Lower lobe of right lung (tissue), 2 donors: ENCODE measurements at regions not wholly inside any gene's neighbourhood (a gene's known extent, or its start where the extent isn't known, plus 50 kb on each side); places are given as distances from the start of the nearest gene placed in this dataset.

Experiments
- ATAC-seq, 2 donors: fragments of 200-7000 bp; cut with Tn5 transposase; one replicate each; pipeline ENCODE4 v1.9.1; 2020 to 2022; ENCODE audit warnings: mild to moderate bottlenecking in 2 of 2, moderate library complexity in 2 of 2
- DNase-seq: peaks from one replicate; pipeline ENCODE4 v3.0.0-alpha.2; 2020
- H3K27ac ChIP-seq: fragments of 200-600 bp; one replicate; pipeline ENCODE4 v1.8.0; 2022
- H3K27me3 ChIP-seq: fragments of 200-600 bp; one replicate; pipeline ENCODE4 v1.8.0; 2022; ENCODE audit warnings: low read depth
- H3K36me3 ChIP-seq: fragments of 200-600 bp; one replicate; pipeline ENCODE4 v1.8.0; 2022; ENCODE audit warnings: mild to moderate bottlenecking
- H3K4me1 ChIP-seq: fragments of 200-600 bp; one replicate; pipeline ENCODE4 v1.8.0; 2022
- H3K4me3 ChIP-seq: fragments of 200-600 bp; one replicate; pipeline ENCODE4 v1.8.0; 2022; ENCODE audit warnings: mild to moderate bottlenecking
- H3K9me3 ChIP-seq: fragments of 200-600 bp; one replicate; pipeline ENCODE4 v1.8.0; 2022
- CTCF ChIP-seq: fragments of 200-600 bp; IDR thresholded peaks from one replicate; pipeline ENCODE4 v1.8.0; 2022; ENCODE audit warnings: antibody characterized with exemption, mild to moderate bottlenecking
- intact Hi-C: fragments of 100-400 bp; cut with DNase I; formaldehyde crosslinking; loops from one replicate; pipeline ENCODE4 v1.11.0; 2022
- donor health status: DM: no; HTN: yes; CAD: no; lungs with severe emphysema.

GRCh38 chr4:96264941-96265463 lies 425.1 kb downstream of the PDHA2 start:
- Histone ChIP-seq H3K9me3 (no peaks in the 10 kb centered on the region), H3K27me3 (no peaks in the 10 kb centered on the region), H3K36me3 (no peaks in the 10 kb centered on the region), H3K4me1 (no peaks in the 10 kb centered on the region), H3K4me3 (no peak overlapping the region), H3K27ac (no peak overlapping the region)
- intact Hi-C loops, result no loop called here
- DNase-seq (no peak), ATAC-seq (no peak)
- TF ChIP-seq CTCF, result no peak

GRCh38 chr4:96293806-96294205 lies 453.9 kb downstream of the PDHA2 start:
- Histone ChIP-seq H3K4me1 (no peaks in the 10 kb centered on the region), H3K27me3 (no peaks in the 10 kb centered on the region), H3K27ac (no peak overlapping the region), H3K4me3 (no peak overlapping the region), H3K36me3 (no peaks in the 10 kb centered on the region), H3K9me3 (no peaks in the 10 kb centered on the region)
- ATAC-seq (no peak), DNase-seq (no peak)
- no peak for TF ChIP-seq CTCF
- intact Hi-C loops, result no loop called here

GRCh38 chr4:96295143-96295741 lies 455.3 kb downstream of the PDHA2 start:
- H3K9me3 ChIP-seq, result no peaks in the 10 kb centered on the region
- H3K4me3 ChIP-seq, result no peak overlapping the region
- H3K4me1 ChIP-seq, result no peaks in the 10 kb centered on the region
- no peak for ATAC-seq
- no peaks in the 10 kb centered on the region for H3K36me3 ChIP-seq
- intact Hi-C loops, result no loop called here
- DNase-seq, result no peak
- no peak for TF ChIP-seq CTCF
- no peaks in the 10 kb centered on the region for H3K27me3 ChIP-seq
- H3K27ac ChIP-seq, result no peak overlapping the region

- ATAC-seq (no peak), DNase-seq (no peak)
- Histone ChIP-seq H3K4me1 (no peaks in the 10 kb centered on the region), H3K27ac (no peak overlapping the region), H3K36me3 (no peaks in the 10 kb centered on the region), H3K27me3 (no peaks in the 10 kb centered on the region), H3K4me3 (no peak overlapping the region), H3K9me3 (no peaks in the 10 kb centered on the region)
- intact Hi-C loops, result no loop called here
- no peak for TF ChIP-seq CTCF
These were observed 461.8 kb downstream of the PDHA2 start for GRCh38 chr4:96301715-96302114.

GRCh38 chr4:96305030-96305429 lies 465.1 kb downstream of the PDHA2 start:
- Histone ChIP-seq H3K4me3 (no peak overlapping the region), H3K27me3 (no peaks in the 10 kb centered on the region), H3K9me3 (no peaks in the 10 kb centered on the region), H3K36me3 (no peaks in the 10 kb centered on the region), H3K4me1 (no peaks in the 10 kb centered on the region), H3K27ac (no peak overlapping the region)
- no peak for DNase-seq
- intact Hi-C loops, result no loop called here
- ATAC-seq, result no peak
- no peak for TF ChIP-seq CTCF
